ENCODE measurements at regions not wholly inside any gene's neighbourhood (a gene's known extent, or its start where the extent isn't known, plus 50 kb on each side); places are given as distances from the start of the nearest gene placed in this dataset.

- Histone ChIP-seq H3K27me3 (replicated peaks in 1 of 4; ENCODE audit: control extremely low read depth in 1 of 4, control insufficient read depth in 3 of 4, insufficient read depth in 4 of 4, low read length in 3 of 4) (no peaks in the 10 kb centered on the region), H3K9me3 (ENCODE audit: control extremely low read depth in 1 of 3, control insufficient read depth in 2 of 3, insufficient read depth in 1 of 3, low read length in 2 of 3) (no peaks in the 10 kb centered on the region), H3K36me3 (replicated peaks in 1 of 2; ENCODE audit: control extremely low read depth in 1 of 2, control insufficient read depth in 1 of 2, extremely low read depth in 1 of 2, insufficient read depth in 2 of 2, low read length in 1 of 2) (no peaks in the 10 kb centered on the region), H3K4me1 (ENCODE audit: control insufficient read depth in 2 of 2, insufficient read depth in 2 of 2, low read length in 2 of 2) (peaks cover 0 to 9% of the 10 kb centered on the region in 2 donors), H3K79me2 (ENCODE audit: control insufficient read depth, insufficient read depth, low read length) (no peaks in the 10 kb centered on the region), H2AFZ (ENCODE audit: insufficient read depth, low read depth, low read length, poor library complexity, severe bottlenecking) (no peak overlapping the region), H3K27ac (ENCODE audit: low read length in 2 of 2) (no peak overlapping the region), H4K20me1 (ENCODE audit: control insufficient read depth, insufficient read depth, low read length, poor library complexity, severe bottlenecking) (no peaks in the 10 kb centered on the region), H3K9ac (ENCODE audit: low read length) (no peak overlapping the region), H3K4me3 (ENCODE audit: control extremely low read depth in 1 of 5, extremely low read depth in 1 of 5, insufficient read depth in 1 of 5, low read depth in 2 of 5, low read length in 4 of 5) (no peak overlapping the region), H3K4me2 (replicated peaks; ENCODE audit: low read depth, low read length, poor library complexity, severe bottlenecking) (no peak overlapping the region)
- no peaks in the 10 kb centered on the region for H3K27me3 Mint-ChIP-seq
- peaks cover 10% of the 10 kb centered on the region for H3K4me1 Mint-ChIP-seq
- ChIA-PET POLR2A (no interaction called here), CTCF (no interaction called here)
- no peaks in the 10 kb centered on the region for H3K9me3 Mint-ChIP-seq (ENCODE audit: insufficient read depth)
- H3K27ac Mint-ChIP-seq = no peak overlapping the region
- no peak overlapping the region for H3K4me3 Mint-ChIP-seq
- ATAC-seq (ENCODE audit: low read depth) (no peak), DNase-seq (no peak)
- intact Hi-C loops (cut with micrococcal nuclease) = no loop called here
- no peak for TF ChIP-seq CTCF (IDR thresholded peaks at IDR 0.05)
- TF ChIP-seq EZH2 (IDR thresholded peaks at IDR 0.05; ENCODE audit: borderline replicate concordance, insufficient read depth, low read depth, low read length, poor library complexity, severe bottlenecking) = no peak
These were observed 184.6 kb upstream of the SOX5 start for GRCh38 chr12:24134092-24134491.

- no peak overlapping the region for H3K4me3 Mint-ChIP-seq
- WGBS (ENCODE audit: insufficient coverage) = no CpG with 5 or more reads among the region's 4 CpGs
These were observed 183.9 kb upstream of the SOX5 start for GRCh38 chr12:24133384-24133783.

More at GRCh38 chr12:24133384-24133783, 183.9 kb upstream of the SOX5 start:
- no peak overlapping the region for H2AFZ ChIP-seq (ENCODE audit: insufficient read depth, low read depth, low read length, poor library complexity, severe bottlenecking)
- Mint-ChIP-seq H3K27me3 (no peaks in the 10 kb centered on the region), H3K4me1 (peaks cover 8% of the 10 kb centered on the region), H3K9me3 (ENCODE audit: insufficient read depth) (no peaks in the 10 kb centered on the region), H3K27ac (no peak overlapping the region)
- H3K9me3 ChIP-seq (ENCODE audit: control extremely low read depth in 1 of 3, control insufficient read depth in 2 of 3, insufficient read depth in 1 of 3, low read length in 2 of 3) = no peaks in the 10 kb centered on the region
- ATAC-seq (ENCODE audit: low read depth) (no peak), DNase-seq (no peak)
- ChIA-PET CTCF (no interaction called here), POLR2A (no interaction called here)
- no peaks in the 10 kb centered on the region for H4K20me1 ChIP-seq (ENCODE audit: control insufficient read depth, insufficient read depth, low read length, poor library complexity, severe bottlenecking)
- H3K9ac ChIP-seq (ENCODE audit: low read length) = no peak overlapping the region
- H3K36me3 ChIP-seq (replicated peaks in 1 of 2; ENCODE audit: control extremely low read depth in 1 of 2, control insufficient read depth in 1 of 2, extremely low read depth in 1 of 2, insufficient read depth in 2 of 2, low read length in 1 of 2) = no peaks in the 10 kb centered on the region
- intact Hi-C loops (cut with micrococcal nuclease) = no loop called here
- TF ChIP-seq EZH2 (IDR thresholded peaks at IDR 0.05; ENCODE audit: borderline replicate concordance, insufficient read depth, low read depth, low read length, poor library complexity, severe bottlenecking) (no peak), CTCF (IDR thresholded peaks at IDR 0.05) (no peak)
- peaks cover 0 to 6% of the 10 kb centered on the region in 2 donors for H3K4me1 ChIP-seq (ENCODE audit: control insufficient read depth in 2 of 2, insufficient read depth in 2 of 2, low read length in 2 of 2)
- no peak overlapping the region for H3K4me3 ChIP-seq (ENCODE audit: control extremely low read depth in 1 of 5, extremely low read depth in 1 of 5, insufficient read depth in 1 of 5, low read depth in 2 of 5, low read length in 4 of 5)
- no peaks in the 10 kb centered on the region for H3K27me3 ChIP-seq (replicated peaks in 1 of 4; ENCODE audit: control extremely low read depth in 1 of 4, control insufficient read depth in 3 of 4, insufficient read depth in 4 of 4, low read length in 3 of 4)
- no peak overlapping the region for H3K27ac ChIP-seq (ENCODE audit: low read length in 2 of 2)
- no peaks in the 10 kb centered on the region for H3K79me2 ChIP-seq (ENCODE audit: control insufficient read depth, insufficient read depth, low read length)
- H3K4me2 ChIP-seq (replicated peaks; ENCODE audit: low read depth, low read length, poor library complexity, severe bottlenecking) = no peak overlapping the region
